Globus pallidus (tissue), 1 donor: ENCODE measurements at regions not wholly inside any gene's neighbourhood (a gene's known extent, or its start where the extent isn't known, plus 50 kb on each side); places are given as distances from the start of the nearest gene placed in this dataset.
"Not testable (repeated sequence)": the region's sequence is repeated elsewhere in the genome, so short reads cannot be mapped to it uniquely, and the experiment has no call there.

Experiments used
- DNase-seq: peaks from one replicate; pipeline ENCODE4 v3.0.0-alpha.2; 2015; ENCODE audit warnings: low spot score

DNA sequence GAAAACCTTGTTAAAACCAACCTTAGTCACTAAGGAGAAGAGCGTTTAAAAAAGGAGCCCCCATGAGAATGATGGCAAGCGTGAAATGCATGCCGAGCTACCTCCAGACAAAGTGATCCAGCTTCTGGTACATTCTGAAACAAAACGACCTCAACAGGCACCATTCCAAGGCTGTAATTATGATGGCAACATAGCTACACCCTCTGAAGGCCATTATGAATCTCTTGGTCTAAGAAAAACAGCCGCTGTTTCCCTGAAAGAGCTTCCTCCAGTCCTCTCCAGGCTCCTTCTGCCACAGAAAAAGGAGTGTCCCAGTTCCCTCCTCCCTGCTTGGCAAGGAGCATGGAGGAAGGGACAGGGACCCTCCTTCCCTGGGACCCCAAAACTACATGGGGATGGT lies 50.0 kb upstream of the ABLIM1 start:
- no peak for DNase-seq

DNA sequence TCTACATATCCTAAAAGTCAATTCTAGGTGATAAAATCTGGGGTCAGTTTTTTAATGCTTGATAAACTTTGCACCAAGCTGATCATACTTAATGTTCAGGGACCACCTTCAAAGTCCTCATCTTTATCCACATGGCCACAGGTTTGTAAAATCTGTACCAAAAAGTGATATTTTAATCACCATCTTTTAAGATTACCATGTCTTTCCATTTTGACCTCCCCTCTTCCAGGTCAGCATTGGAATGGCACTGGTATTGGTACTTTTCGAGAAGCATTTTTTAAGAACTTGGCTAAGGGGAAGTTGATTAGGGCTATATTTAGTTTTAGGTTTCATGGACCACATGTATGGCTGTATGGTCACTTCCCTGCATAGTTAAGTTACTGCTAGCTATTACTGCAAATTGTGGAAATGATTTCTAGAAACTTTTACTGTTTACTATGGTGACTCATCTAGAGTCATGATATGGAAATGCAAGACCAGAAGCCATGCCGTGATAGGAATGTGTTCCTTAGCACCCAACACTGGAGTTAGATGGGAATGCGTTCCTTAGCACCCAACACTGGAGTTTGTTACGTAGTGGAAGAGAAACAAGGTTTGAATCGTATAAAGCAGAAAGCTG lies 50.8 kb upstream of the ABLIM1 start:
- DNase-seq: no peak

DNA sequence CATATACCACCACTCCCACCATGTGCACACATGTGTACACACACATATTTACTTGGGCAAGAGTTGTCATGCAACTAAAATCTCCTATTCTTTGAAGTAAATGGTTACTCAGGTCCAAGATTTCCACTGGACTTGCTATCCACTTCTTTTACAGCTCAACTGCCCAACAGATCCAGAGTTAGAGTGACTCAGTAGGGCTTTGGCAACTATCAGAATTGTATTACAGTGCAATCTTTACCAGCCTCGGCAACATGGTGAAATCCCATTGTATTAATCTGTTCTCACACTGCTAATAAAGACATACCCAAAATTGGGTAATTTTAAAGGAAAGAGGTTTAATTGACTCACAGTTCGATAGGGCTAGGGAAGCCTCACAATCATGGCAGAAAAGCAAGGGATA lies 51.9 kb upstream of the ABLIM1 start:
- no peak for DNase-seq

DNA sequence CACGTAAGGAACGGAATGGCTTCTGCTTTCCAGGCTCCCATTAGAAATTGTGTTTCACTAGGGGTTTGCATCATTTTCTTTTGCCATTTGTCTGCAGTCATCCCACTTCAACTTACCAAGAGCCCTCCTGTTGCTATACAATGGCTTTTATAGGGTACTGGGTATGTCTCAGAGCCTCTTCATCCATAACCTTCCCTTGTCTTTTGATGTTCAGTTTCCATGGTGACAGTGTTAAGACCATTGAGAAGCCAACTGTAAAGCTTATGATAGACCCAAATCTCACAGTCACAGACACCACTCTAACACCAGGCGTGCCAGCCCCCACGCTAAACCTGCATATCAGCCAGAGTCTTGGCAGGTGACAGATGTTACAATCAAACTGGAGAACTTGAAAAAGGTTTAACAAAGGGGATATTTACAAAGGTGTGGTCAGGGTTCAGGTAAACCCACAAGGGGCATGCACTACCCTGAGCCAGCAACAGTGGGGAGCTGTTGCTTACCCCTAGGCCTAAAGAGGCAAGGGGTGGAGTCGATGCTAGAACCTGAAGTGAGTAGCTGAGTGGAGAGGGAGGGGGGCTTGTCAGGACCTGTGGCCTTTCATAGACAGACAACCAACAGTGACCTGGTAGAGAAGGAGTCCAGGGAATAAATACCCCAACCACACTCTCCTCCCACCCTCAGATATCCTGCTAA lies 53.2 kb upstream of the ABLIM1 start:
- DNase-seq: no peak

DNA sequence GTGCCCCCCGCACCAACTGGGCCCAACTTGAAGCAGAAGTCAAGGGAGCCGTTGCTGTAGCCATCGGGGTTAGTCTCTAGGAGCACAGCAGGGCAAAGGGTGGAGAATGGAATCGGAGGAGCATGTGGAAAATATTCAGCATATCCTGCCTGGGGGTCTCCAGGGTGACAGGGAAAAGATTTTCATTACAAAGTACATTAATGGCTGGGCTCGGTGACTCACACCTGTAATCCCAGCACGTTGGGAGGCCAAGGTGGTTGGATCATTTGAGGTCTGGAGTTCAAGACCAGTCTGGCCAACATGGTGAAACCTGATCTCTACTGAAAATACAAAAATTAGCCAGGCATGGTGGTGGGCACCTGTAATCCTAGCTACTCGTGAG lies 53.8 kb upstream of the ABLIM1 start:
- no peak for DNase-seq

DNA sequence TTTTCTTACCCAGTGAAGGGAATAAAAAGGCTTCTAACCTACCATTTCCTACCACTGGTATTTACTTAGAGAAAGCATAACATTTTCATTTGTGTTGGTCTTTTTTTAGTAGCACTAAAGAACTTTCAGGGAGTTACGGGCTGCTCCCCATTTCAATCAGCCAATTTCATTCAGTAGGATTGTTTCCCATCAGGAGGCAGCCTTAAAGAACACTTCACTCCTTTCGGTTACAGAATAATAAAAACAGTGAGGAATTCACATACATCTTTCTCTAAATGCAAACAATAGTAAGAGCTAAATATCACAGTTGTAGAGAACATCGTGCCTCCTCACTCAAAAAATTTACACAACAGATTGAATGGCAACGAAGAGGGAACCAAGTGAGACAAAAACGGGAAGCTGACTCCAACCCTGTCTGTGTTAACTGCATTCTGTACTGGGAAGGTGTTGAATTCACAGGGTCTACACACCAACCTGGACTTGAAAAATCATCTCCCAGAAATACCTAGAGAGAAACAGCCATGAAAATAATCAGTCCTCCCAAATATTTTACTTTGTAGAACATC lies 55.5 kb upstream of the ABLIM1 start:
- no peak for DNase-seq

DNA sequence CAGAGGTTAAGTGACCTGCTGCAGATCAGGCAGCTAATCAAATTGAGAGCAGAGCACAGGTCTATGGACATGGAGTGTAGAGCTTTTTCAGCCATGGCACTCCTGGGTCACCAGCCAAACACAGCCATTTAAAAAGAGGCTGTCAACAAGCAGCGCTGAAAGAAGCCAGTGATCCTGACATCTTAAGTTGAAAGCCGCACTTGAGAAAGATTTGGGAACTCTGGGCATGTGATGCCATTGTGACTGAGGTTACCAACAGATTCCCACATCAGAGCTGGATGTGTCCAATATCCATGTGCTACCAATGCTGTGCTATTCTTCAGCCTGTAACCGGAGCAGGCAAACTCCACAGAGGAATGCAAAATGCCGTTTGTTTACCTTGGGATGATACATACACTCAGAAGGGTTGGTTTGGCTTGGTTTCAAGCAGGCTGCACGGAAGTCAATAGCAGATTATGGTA lies 56.2 kb upstream of the ABLIM1 start:
- DNase-seq: peak; percentile 62

DNA sequence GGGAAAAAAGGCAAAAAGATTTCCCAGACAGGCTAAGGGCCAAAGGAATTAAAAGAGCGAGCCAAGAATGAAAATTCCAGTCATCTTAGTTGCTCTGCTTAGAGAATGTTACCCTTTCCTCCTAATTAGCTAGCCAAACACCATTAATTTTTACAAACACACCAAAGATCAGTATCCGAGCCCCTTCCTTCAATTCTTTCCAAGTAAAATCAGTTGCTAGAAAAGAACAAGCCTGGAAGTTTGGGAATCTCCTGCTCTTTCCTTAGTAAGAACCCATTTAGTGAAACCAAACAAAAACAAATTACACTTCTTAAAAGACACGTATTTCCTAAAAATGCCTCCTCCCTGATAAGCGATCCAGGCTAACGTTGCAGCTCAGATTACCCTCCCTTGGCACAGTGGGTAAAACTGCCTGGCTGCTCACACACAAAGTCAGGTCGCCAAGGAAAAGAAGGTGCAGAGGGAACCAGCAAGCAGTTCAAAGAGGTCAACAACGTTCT lies 57.1 kb upstream of the ABLIM1 start:
- DNase-seq: peak; percentile 43

DNA sequence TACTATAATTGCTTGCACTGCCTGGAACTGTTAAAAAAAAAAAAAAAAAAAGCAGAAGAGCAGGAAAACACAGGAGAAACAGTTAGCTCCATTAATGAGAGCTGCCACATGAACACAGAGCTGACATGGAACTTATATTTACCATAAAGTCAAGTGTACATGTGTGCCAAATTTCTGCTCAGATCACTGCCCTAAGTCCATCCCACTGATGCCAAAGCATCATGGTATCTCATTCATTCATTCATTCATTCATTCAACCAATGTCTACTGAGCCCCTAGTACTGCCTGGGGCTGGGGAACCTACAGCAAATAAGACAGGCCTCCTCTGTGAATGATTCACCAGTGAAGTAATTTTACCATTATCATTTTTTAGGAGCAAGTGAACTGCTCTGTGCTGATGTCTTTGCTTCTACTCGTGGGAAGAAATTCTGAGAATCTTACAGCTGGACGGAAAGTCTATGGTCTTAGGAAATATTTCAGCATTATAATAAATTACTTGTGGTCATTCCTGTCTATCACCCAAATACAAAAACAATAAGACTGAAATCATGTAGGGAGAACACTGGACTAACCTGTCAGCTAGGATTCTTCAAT lies 58.8 kb upstream of the ABLIM1 start:
- no peak for DNase-seq

DNA sequence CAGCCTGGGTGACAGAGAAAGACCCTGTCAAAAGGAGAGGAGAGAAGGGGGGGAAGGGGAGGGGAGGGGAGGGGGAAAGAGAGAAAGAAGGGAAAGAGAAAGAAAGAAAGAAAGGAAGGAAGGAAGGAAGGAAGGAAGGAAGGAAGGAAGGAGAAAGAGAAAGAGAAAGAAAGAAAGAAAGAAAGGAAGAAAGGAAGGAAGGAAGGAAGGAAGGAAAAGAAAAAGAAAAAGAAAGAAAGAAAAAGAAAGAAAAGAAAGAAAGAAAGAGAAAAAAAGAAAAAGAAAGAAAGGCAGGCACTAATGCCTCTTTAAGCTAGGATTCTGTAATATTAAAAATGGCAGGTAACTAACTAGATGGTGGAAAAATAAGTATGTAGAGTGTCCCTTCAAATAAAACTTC lies 59.8 kb upstream of the ABLIM1 start:
- not testable (repeated sequence) for DNase-seq

DNA sequence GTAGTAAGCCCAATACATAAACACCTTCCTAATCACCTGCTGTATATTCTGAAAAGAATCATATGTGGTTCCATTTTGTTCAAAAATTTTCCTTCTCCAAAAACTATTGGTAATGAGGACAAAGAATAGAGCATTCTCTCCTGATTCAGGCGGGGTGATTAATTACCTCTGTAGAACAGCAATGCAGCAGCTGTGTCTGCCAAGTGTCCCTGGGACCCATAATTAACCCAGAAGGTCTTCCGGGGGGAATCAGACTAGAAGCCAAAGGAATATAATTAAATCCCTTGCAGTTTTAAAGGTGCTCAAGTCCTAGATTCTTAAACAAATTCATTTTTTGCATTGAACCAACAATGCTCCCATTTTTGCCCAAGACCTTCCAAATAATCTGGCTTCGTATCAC lies 60.3 kb upstream of the ABLIM1 start:
- DNase-seq: no peak

DNA sequence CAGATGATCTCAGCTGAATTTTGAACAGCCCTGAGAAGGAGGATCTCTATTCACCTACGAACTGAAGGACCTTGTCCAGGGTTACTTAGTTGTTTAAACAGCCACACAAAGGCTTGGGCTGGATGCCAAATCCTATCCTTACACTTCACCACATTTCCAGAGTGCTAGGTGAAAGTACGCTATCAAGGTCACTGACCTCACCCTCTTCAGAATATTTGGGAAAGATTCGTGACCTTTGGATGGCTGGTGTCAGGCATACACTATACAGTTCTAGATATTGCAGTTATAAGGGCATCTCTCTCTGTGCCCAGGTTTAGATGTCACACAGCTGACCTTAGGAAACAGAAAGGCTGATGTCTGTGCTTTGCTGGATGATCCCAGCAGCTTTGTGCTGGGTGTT lies 61.2 kb upstream of the ABLIM1 start:
- no peak for DNase-seq

DNA sequence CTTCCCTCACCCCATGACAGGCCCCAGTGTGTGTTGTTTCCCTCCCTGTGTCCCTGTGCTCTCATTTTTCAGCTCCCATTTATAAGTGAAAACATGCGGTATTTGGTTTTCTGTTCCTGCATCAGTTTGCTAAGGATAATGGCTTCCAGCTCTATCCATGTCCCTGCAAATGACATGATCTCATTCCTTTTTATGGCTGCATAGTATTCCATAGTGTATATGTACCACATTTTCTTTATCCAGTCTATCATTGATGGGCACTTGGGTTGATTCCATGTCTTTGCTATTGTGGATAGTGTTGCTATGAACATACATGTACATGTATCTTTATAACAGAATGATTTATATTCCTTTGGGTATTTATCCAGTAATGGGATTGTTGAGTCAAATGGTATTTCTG lies 61.9 kb upstream of the ABLIM1 start:
- not testable (repeated sequence) for DNase-seq

DNA sequence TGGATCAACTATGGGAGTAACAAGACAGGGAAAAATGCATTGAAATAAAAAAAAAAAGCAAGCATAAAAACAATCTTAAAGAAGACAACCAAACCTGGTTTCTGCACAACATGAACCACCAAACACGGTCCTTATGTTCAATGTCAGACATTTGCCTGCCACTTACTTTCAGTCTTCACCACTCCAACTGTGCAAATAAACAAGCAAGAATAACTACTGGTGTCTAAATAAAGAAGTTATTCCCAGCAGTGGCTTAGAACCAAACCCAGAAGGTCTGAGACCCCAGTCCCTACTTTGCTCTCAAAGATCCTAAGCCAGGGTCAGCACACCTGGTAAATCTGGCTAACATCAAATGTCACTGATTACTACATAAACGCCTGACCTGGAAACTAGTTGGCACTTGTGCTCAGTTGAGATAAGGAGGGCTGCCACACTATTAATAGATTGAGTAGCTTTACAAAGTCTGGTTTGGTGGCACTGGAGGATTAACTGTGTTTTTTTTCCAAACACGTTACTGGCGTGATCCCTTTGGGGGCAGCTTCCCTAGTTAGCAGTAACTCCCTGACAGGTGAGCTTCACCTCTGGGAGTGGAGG lies 62.7 kb upstream of the ABLIM1 start:
- DNase-seq: no peak

DNA sequence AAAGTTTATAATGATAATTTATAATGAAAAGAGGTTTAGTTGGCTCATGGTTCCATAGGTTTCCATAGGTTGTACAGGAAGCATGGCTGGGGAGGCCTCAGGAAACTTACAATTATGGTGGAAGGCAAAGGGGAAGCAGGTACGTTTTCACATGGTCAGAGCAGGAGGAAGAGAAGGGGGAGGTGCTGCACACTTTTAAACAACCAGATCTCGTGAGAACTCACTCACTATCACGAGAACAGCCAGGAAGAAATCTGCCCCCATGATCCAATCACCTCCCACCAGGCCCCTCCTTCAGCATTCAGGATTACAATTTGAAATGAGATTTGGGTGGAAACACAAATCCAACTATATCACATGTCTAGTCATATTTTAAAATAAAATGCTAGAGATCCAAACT lies 64.1 kb upstream of the ABLIM1 start:
- not testable (repeated sequence) for DNase-seq

DNA sequence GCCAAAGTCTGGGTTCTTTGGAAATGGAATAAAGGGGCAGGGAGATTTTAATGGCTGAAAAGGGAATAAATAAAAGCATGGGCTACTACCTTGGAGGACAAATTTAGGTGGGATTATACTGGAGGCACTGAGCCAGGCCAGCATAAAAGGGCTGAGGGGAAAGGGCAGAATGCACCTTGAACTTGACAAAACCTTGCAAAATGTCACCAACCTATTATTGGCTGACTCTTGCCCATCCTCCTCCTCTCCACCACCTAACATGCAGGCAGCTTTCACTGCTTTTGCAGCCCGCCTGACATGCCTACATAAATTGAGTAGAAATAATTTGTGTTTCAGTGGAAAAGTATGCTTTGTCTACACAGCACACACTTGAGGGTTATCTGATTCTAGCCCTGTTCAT lies 65.3 kb upstream of the ABLIM1 start:
- no peak for DNase-seq

DNA sequence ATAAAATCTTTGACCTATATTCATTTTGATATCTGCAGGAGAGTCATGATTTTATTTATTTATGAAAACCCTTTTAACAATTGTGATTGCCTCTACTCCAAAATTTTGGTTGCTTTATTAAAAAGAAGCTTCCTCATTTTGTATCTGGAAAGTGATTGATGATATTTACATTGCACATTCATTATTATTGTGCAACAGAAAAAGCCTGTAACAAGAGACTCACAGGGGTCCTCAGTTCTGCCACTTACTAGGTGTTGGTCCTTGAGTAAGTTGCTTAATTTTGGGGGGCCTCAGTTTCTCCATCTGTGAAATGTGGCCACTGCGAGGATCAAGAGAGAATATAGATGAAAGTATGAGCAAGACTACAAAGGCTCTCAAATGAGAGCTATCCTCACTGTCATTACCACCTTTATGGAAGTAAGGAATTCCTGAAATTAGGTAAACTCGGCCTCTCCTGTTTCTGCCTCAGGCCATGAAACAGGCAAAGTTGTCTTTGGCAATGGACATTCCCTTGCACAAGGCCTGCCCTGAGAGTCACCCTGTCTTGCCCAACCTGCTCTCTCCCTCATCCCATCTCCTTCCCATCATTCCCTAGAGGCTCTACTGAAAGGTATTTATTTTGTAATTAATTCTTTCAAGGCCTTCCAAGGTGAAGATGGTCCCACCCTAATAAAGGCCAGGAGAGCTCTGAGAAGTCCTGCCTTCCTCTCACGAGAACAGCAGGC lies 66.1 kb upstream of the ABLIM1 start:
- DNase-seq: no peak

DNA sequence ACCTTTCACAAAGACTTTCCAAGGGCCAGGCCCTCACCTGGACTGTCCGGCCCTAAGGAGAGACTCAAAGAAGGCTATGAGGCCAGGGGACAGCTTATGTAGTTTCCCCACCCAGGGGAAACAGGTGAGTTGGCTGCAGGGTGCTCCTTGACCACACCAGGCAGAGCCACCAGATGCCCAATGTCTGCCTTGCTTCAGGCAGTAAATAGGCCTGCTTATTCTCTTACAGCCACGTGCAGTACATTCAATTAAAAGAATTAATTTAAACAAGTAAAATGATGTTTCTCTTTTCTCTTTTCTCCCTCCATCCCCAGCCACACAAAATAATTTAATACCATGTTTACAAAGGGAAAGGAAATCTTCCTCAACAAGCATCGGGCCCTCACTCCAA lies 66.6 kb upstream of the ABLIM1 start:
- no peak for DNase-seq

DNA sequence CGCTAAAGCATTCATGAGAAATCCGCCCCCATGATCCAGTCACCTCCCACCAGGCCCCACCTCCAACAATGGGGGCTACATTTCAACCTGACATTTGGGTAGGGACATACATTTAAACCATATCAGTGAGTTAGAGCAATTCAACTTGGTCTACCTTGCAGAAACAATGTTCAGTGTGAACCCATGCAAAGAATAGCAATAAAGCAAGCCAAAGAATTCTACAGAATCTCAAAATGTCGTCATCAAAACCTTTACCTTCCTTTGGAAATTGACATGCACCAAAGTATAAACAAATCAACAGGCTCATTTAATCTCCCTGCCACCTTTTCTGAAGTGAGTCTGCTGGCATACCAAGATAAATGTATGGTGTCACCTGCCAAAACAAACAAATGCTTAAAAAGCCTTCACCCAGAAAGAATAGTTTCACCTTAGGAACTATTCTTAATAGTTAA lies 68.8 kb upstream of the ABLIM1 start:
- no peak for DNase-seq

DNA sequence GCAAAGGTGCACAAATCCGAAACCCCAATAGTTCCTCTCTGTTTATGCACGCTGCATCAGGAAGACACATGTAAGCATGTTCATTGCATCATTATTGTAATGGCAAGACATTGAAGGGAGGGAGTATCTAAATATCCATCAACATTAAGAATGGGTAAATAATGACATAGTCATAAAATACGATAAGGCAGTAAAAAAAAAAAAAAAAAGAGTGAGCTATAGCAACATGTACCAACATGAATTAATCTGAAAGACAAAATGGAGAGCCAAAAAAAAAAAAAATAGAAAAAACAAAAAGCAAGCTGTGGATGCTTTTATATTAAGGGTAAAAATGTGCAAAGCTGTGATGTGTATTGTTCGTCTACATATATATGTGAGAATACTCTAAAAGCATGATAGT lies 70.2 kb upstream of the ABLIM1 start:
- DNase-seq: no peak

DNA sequence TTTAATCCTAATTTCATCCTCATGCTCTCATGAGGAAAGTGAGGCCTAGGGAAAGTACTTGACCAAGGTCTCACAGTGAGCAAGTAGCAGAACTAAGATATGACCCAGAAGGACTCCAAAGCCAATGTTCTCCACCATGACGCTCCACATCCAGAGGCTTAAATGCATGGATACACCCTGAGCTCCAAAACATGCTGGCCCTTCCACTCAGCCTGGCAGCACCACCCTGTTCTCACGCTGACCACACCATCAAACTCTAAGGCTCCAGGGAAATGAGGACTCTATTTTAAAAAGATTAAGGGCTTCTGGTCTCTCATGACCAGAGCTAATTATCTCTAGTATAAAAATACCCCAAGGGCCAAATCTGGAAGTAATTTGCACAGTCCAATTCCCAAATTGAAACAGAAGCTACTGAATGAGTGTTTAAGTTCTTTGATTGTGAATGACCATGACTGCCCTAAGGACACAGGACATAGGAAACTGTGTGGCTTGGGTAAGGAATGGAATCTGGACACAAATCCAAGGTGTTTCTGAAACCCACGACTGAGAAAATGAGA lies 71.1 kb upstream of the ABLIM1 start:
- DNase-seq: no peak

DNA sequence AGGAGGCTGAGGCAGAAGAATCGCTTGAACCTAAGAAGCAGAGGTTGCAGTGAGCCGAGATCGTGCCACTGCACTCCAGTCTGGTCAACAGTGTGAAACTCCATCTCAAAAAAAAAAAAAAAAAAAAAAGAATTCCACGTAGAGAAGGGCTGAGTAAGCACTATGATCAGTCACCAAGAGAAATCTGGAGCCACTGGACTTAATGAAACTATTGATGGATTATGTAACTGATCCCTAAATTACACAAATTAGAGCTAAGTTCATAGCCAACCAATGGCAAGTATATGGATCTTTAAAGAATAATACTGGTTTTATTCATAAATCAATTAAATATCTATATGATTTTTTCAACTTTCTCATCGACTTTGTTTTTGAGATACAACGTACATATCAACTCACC lies 72.2 kb upstream of the ABLIM1 start:
- no peak for DNase-seq
